ENCODE measurements at regions not wholly inside any gene's neighbourhood (a gene's known extent, or its start where the extent isn't known, plus 50 kb on each side); places are given as distances from the start of the nearest gene placed in this dataset.
"Not testable (repeated sequence)": the region's sequence is repeated elsewhere in the genome, so short reads cannot be mapped to it uniquely, and the experiment has no call there.

DNA sequence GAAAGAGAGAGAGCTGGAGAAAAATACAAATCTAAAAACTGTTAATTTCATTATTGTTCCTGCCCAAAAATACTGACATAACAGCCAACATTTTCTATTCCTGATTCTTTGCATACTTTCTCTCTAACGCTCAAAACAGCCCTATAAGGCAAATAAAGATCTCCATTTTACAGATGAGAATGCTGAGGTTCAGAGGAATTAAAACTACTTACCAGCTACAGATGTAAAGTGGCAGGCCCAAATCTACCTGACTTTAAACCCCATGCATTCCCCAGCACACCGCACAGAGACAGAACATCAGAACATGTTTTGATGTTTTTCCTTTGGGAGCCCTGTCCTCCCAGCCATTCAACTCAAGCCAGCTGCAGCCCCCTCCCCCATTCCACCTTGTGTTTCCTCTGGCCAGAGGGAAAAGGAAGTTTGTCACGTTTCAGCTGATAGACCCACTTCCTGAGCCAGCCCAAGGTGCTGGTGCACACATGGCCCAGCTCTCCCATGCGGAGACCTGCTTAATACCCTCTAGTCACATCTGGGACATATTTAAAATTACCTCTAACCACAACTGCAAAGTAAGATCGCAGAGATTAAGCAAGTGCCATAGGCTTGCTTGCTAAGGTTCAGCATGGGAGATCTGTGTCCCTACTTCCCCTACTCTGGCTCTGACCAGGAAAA, 133.1 kb upstream of the NFIA start:
- DNase-seq = no peak

- no peak for DNase-seq
Measured at GRCh38 chr1:60948486-60948885, 133.9 kb upstream of the NFIA start.

DNA sequence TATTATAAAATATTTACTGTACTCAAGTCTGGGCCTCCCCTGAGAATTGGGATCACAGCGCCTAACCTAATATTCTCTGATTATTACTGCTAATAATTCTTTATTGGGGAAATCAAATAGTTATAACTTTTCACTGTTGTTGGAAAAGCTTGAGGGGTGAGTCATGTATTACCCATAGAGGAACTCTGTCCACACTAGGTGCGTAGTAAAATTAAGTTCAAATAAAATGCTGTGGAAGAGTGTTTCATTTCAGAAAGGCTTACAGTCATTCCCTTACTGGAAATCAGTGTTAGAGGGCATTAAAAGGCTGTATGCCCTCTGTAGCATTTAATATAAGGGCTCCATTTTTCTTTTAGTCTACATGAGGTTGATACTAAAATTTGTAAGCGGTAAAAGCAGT, 135.0 kb upstream of the NFIA start:
- no peak for DNase-seq

- no peak for DNase-seq
Measured at GRCh38 chr1:60942896-60943638, 139.3 kb upstream of the NFIA start.

GRCh38 chr1:60942291-60942690, 140.1 kb upstream of the NFIA start:
- DNase-seq = no peak

DNA sequence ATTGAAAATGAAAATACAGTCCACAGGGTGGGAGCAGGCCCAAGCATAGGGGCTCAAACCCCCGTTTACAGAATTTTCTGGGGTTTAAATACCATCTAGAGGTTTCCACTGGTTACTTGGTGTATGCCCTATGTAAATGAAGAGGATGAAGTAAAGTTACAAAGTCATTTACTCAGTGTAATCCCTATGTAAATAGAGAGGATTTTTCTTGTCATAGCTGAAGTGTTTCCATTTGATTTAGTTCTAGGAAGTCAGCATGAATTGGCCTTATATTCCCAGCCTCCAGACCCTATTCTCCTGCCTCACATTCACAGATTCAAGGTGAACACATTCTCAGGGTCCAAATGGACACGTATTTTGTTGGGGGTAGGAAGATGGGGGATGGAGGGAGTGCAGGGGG, 141.7 kb upstream of the NFIA start:
- not testable (repeated sequence) for DNase-seq

DNA sequence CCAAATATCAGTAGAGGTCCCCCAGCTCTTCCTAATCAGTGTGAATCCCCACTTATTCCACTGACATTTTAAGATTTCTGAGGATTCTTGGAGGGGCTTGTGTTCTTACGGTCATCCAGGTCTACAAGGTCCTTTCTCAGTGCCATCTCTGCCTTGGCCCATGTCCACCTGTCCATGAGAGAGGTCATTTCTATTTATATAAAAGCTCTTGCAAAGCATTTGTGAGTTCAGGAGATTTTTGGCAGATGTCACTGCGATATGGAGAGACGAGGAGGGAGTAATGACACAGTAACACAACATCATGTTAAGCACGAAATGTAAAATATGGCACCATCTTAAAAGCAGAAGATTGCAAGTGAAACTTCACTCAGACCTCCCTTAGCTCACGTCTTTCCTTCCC, 144.6 kb upstream of the NFIA start:
- no peak for DNase-seq

GRCh38 chr1:60936591-60937342, 145.6 kb upstream of the NFIA start:
- DNase-seq = no peak

DNA sequence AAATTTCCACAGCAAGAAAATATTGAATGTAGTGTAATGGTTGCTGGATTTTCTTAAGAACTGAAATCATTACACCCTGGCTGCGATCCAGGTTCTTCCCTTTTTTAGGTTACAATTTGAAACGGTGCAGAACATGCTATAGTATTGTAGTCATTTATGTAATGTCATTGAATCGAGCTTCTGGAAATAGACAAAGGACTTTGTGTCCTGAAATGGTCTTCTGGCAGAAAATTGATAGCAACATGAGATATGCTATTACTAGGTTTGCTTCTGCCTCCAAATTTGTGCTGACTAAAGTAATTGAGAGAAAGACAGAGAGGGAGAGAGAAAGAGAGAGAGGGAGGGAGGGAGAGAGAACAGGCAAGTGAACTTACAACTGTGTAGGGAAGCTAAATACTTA, 146.2 kb upstream of the NFIA start:
- DNase-seq = no peak

DNA sequence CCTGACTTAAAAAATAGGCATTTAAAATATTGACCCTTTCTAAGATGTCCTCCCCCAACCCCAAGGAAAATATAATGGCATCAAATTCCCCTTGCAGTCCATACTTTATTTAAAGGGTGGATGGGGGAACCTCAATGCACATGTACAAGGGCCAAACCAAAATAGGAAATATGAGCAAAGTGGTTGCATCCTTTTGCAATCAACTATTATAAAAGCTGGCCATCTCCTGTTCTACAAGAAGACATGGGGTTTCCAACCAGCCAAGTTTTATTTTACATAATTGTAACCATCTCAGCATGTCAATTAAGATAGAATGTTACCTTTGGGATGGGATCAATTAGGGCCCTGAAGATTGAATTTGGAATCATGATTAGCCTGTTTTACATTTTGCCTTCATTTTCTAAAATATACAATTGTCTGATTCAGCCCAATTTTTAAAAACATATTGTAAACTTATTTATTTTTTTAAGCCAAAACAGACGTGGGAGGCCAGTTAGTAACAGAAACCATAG, 146.7 kb upstream of the NFIA start:
- DNase-seq = no peak

GRCh38 chr1:60930130-60930529, 152.2 kb upstream of the NFIA start:
- DNase-seq = no peak

DNA sequence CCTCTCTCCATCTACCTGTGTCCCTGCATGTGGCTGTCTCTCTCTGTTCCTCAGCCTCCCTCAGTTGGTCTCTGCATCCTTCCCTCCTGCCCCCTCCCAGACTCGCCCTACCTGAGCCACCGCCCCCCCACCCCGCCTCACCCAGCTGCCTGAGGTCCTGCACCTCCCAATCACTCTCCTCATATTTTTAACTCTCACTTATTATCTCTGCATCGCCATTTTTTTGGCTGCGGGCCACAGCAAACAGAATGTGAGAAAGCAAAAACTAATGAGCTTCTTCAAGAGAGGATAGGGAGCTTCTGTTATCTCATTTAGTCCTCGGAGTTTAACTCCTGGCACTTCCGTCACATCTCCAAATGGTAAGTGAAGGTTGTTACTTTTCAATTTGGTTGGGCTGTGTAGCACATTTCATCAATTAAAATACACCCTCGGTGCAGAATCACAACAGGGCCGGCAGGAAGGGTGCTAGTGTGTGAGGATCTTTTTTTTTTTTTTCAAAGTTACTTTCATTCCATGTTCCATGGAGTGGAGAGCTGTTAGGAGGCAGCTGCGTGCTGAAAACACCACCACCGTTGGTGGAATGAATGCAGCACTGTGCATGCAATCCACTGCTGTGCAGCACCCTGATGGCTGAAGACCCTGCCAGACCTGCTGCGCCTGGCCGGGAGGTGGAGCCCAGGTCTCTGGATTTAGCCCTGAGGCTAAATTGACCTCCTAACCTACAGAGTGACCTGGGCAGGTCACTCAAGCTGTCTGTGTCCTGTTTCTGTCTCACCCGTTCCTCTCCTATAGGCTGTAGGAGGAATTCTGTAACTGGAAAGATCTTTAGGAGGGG, 157.2 kb upstream of the NFIA start:
- DNase-seq = no peak

DNA sequence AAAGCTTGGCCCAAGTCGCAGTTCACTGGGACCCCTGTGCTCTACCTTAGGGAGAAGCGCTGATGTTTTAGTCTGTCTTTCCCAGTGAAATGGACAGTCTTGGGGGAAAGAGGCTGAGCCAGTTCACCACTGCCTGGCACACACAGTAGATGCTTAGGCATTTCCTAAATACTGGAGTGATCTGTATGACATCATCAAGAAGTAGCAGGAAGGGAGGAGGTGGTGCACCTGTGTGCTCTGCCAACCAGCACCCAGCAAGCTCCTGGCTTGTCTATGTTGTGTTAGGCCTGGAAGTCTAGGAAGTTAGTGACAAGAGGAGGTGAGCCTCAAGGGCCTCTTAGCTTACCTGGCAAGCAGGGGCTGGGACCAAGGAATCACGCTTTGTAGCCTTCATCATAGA, 158.2 kb upstream of the NFIA start:
- DNase-seq = no peak

DNA sequence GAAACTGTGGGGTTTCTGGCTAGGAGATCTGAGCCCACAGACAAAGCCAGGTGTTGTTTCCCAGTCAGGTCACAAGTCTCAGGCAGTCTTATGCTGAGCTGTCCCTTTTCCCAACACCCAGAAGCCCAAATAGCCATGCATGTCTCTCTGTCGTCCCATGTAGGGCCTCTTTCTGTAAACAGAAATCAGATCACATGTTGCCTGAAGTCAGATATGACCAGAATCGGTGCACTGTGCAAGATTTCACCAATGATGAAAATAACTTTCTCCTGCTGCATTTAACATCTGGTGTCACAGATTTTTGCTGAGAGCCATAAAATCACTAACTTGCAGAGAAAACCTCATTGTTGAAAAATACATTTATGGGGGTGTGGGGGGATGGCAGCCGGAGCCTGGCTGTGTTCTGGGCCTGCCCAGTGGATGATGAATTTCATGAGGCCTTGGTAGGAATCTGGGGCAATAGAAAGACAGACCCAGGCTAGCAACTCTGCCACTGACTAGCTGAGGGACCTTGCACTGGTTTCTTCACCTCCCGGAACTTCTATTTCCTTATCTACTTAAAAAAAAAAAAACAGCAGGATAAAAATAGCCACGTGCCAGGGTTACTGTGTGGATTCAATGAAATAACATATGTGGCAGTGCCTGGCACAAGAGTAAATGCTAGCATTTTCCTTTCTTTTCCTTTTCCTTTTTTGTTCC, 158.8 kb upstream of the NFIA start:
- DNase-seq = no peak

DNA sequence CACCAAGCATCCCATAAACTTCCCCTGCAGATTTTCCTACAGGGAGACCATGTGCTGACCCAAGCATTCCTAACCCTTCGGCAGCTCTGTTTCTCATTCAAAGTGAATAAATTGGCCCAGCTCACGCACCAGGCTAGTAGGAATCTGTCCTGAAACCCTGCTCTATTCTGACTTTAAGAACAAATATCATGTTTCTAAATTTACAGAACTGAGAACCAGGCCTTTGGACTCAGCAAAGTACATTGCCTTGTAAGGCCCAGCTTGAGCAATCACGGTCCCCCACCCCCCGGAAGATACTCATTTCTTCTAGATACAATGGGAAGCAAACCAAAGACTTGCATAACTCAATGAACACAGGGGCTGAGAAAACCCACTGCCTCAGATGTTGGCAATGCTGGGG, 160.1 kb upstream of the NFIA start:
- no peak for DNase-seq

DNA sequence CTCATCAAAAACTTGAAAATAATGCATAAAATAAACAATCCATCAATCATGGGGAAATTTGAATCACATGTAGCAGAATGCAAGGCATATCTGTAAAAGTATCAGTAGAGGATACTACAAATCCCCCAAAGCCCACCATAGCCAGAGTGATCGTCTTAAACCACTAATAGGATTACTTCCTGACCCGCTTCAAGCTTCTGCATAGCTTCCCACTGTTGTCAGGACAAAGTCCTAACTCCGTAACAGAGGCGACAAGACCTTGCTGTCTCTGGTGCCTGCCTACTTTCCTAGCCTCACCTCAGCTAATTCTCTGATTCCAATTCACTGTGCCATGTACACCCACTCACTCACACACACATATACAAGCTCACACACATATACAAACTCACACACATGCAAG, 161.2 kb upstream of the NFIA start:
- no peak for DNase-seq

- no peak for DNase-seq
Measured at GRCh38 chr1:60920561-60920960, 161.8 kb upstream of the NFIA start.

GRCh38 chr1:60918867-60919266, 163.5 kb upstream of the NFIA start:
- DNase-seq = no peak

GRCh38 chr1:60916906-60917305, 165.5 kb upstream of the NFIA start:
- no peak for DNase-seq

DNA sequence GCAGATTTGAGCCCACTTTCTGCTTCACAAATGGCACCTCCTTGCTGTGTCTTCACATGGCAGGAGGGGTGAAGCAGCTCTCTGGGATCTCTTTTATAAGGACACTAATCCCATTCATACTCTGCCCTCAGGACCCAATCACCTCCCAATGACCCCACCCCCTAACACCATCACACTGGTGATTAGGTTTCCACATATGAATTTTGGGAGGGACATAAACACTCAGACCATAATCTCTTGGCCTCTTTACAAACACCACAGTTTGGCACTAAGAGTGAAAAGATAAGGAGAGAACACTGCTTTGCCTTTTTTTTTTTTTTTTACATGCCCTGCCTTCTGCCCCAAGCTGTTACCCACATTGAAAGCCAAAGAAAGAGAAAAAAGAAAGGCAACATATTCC, 166.2 kb upstream of the NFIA start:
- no peak for DNase-seq

DNA sequence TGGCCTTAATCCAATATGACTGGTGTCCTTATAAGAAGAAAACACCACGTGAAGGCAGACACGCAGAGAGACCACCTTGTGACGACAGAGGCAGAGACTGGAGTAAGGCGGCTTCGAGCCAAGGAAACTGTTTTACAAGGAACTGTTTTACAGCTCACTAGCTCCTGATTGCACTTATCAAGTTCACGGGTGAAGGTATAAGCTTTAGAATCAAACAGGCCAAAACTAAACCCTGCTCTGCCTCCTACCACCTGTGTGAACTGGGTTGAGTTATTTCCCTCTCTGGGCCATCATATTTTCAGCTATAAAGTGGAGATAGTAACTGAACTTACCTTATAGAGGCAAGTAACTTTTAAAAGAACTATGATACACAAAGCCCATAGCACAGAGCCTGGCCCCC, 166.9 kb upstream of the NFIA start:
- DNase-seq = no peak

GRCh38 chr1:60914982-60915381, 167.4 kb upstream of the NFIA start:
- DNase-seq = no peak

All from NCI-H1048 (cell line).